ENCODE measurements at regions not wholly inside any gene's neighbourhood (a gene's known extent, or its start where the extent isn't known, plus 50 kb on each side); places are given as distances from the start of the nearest gene placed in this dataset.

DNA sequence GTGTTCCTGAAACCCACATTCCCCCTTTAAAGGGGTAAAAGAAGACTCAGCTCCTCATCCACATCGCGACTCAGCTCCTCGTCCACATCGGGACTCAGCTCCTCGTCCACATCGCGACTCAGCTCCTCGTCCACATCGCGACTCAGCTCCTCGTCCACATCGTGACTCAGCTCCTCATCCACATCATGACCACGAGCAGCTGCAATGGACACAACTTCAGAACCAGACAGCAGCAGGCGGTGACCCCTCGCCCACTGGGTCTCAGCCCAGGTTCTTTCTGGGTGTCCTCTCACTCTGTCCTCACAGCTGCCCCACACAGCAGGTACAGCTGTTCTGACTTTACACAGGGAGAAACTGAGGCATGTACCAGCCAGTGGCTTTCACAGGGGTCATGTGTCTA is 163.5 kb upstream of the SALL3 start:
- TF ChIP-seq, protein P1, sequence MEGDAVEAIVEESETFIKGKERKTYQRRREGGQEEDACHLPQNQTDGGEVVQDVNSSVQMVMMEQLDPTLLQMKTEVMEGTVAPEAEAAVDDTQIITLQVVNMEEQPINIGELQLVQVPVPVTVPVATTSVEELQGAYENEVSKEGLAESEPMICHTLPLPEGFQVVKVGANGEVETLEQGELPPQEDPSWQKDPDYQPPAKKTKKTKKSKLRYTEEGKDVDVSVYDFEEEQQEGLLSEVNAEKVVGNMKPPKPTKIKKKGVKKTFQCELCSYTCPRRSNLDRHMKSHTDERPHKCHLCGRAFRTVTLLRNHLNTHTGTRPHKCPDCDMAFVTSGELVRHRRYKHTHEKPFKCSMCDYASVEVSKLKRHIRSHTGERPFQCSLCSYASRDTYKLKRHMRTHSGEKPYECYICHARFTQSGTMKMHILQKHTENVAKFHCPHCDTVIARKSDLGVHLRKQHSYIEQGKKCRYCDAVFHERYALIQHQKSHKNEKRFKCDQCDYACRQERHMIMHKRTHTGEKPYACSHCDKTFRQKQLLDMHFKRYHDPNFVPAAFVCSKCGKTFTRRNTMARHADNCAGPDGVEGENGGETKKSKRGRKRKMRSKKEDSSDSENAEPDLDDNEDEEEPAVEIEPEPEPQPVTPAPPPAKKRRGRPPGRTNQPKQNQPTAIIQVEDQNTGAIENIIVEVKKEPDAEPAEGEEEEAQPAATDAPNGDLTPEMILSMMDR (optimal IDR thresholded peaks at IDR 0.05 in 1 of 3, IDR thresholded peaks at IDR 0.05 in 1 of 3, conservative IDR thresholded peaks at IDR 0.05 in 1 of 3; ENCODE audit: extremely low read depth in 1 of 3, insufficient read depth in 2 of 3, low read length in 3 of 3): no peak
- no peak for TF ChIP-seq EZH2 (IDR thresholded peaks at IDR 0.05; ENCODE audit: low read length)

Data from keratinocyte (primary cell).